T-helper 1 cell treated with Interleukin-12 subunit alpha and Interleukin-12 subunit beta and Interleukin-4 antibody, amounts not matched to agents 30 ng/mL and 1 ng/mL, for 36 hours (primary cell): ENCODE measurements at regions not wholly inside any gene's neighbourhood (a gene's known extent, or its start where the extent isn't known, plus 50 kb on each side); places are given as distances from the start of the nearest gene placed in this dataset.
"Not testable (repeated sequence)": the region's sequence is repeated elsewhere in the genome, so short reads cannot be mapped to it uniquely, and the experiment has no call there.

Experiments used
- intact Hi-C: fragments of 100-400 bp; cut with micrococcal nuclease; formaldehyde crosslinking; loops from one replicate; pipeline ENCODE4 v1.15.1; 2024

DNA sequence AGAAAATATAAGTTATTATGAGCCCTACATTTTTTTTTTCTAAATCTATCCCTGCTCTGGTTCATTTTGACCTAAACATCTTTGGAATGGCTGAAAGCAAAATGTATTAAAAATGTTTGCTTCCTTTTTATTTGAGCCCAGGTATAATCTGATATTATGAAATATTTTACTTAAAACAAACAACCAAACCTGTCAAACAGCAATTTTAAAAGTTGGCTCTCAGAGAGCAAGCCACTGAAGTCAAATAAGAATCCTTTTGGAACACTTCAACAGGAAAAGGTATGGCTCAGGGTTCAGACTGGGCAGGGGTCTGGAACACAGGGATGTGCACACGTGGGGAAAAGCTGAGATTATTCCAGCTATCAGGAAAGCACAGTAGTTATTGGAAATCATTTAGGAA, 782.9 kb downstream of the CCSER2 start:
- intact Hi-C loops: no loop called here

DNA sequence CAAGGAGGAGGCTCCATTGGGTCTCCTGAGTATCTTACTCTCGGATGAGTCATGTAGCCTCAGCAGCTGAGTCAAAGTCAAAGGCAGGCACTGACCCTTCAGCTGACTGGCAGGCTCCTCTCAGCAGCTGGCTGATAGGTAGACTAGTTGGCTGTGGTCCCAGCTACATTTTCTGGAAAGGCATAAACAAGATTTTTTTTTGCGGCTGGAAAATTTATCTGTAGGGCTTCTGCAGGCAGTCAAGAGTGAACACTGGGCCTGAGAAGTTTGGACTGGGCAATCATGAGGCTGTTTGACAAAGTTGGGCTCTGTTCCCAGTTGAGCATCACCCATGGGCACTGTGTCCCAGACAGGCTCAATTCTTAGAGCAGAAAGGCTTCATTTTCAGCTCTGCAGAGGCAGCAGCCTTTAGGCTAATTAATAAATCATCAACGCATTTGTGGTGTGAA, 796.2 kb downstream of the CCSER2 start:
- intact Hi-C loops: no loop called here

DNA sequence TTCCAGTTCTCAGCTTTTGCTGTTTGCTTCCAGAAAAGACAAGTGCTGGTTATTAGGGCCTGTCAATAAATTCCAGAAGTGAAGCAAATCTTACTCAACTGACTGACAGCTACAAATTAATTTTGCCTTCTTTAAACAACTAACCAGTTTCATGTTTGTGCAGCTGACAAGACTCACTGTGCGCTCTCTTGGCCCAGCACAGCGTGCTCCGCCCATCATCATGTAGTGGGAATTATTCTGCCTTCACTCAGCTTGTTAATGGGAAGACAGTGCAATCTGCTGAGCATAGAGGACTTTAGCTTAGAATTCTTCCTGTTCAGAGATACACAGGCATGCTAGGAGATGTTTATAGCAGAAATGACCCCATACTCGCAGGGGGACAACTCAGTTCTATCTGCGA, 808.9 kb downstream of the CCSER2 start:
- intact Hi-C loops: no loop called here

DNA sequence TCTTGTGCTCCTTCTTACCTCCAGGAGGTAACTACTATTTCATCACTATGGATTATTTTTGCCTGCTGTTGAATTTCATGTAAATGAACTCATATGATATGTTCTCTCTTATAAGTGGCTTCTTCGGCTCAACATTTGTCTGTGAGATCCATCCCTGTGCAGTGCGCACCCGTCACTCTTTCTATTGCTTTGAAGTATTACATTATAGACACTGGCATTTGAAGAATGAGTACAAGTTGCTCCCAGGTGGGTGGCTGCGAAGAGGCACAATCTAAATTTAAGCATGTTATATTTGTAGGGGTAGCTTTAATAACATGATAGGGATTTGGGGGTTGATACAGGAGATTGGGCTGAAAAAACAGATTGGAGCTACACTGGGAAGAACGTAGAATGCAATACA, 809.7 kb downstream of the CCSER2 start:
- intact Hi-C loops: no loop called here

DNA sequence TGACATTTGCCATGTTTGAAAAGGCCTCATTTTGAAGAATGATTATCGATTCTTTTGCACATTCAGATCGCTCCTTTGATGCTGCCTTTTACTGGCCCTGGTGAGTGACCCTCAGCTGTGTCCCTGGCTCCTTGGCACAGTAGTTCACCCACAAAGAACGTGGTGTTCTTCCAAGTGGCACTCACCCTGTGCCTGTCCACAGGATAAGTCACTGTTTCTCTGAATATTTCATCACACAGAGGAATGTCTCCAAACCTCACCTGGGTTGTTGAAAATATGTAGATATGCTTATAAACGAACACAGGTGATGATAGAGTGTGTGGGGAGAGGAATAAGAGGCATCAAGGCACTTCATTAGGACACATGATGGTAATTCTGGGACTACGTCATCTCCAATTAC, 810.7 kb downstream of the CCSER2 start:
- intact Hi-C loops: no loop called here

DNA sequence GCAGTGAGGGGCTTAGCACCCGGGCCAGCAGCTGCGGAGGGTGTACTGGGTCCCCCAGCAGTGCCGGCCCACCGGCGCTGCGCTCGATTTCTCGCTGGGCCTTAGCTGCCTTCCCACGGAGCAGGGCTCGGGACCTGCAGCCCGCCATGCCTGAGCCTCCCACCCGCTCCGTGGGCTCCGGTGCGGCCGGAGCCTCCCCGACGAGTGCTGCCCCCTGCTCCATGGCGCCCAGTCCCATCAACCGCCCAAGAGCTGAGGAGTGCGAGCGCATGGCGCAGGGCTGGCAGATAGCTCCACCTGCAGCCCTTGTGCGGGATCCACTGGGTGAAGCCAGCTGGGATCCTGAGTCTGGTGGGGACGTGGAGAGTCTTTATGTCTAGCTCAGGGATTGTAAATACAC, 813.1 kb downstream of the CCSER2 start:
- intact Hi-C loops: not testable (repeated sequence)

DNA sequence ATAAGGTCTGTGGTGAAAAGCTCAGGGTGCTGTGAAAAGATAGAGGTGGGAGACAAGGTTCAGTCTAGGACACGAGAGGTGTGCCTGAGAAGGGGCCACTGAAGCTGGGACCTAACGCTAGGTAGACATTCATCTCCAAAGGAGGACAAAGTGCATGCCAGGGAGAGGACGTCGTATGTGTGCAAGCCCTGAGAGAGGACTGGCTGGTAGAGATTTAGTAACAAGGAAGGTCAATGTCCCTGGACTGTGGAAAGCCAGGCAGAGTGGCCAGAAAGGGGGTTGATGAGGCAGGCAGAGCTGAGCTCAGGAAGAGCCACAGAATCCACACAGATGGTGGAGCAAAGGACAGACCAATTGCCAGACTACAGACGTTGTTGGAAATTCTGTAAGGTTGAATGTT, 817.6 kb downstream of the CCSER2 start:
- intact Hi-C loops: no loop called here

DNA sequence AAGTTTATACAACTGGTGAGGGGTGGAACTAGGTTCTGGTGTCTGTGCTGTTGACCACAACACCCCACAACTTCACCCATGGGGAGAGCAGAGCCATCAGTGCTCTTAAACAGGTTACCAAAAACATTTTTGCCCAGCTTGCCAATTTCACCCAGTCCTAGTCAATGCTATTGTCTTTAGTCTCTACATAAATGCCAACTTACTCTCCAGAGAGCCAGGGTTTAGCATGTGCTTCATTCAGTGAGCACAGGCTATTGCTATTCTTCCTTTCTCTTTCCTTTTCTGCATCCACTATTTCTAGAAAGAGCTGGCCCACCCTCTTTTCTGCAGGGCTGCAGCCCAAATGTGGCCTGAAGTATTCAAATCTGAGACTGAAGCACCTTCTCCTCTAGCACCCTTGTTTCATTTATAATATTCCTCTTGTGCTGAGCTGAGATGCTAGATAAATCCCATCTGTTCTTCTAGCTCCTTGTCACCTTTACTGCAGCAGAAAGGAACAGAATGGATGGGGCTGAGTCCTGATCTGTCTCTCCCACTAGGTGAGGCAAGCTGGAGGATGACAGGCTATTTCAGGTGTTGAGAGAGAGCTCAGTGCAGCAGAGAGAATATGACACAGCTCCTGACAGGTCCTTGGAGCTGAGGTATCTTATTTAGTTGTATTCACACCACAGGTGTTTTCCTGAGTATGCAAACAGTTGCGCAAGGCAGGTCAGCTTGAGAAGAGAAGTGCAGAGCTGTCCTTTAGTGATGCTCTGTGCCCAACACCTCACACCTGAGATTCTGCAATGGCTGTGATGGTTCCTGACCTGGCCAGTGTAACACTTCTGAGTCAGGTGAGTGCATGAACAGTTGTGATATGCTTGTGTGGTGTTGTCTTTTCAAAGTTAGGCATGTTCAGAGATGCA, 819.2 kb downstream of the CCSER2 start:
- intact Hi-C loops: no loop called here

DNA sequence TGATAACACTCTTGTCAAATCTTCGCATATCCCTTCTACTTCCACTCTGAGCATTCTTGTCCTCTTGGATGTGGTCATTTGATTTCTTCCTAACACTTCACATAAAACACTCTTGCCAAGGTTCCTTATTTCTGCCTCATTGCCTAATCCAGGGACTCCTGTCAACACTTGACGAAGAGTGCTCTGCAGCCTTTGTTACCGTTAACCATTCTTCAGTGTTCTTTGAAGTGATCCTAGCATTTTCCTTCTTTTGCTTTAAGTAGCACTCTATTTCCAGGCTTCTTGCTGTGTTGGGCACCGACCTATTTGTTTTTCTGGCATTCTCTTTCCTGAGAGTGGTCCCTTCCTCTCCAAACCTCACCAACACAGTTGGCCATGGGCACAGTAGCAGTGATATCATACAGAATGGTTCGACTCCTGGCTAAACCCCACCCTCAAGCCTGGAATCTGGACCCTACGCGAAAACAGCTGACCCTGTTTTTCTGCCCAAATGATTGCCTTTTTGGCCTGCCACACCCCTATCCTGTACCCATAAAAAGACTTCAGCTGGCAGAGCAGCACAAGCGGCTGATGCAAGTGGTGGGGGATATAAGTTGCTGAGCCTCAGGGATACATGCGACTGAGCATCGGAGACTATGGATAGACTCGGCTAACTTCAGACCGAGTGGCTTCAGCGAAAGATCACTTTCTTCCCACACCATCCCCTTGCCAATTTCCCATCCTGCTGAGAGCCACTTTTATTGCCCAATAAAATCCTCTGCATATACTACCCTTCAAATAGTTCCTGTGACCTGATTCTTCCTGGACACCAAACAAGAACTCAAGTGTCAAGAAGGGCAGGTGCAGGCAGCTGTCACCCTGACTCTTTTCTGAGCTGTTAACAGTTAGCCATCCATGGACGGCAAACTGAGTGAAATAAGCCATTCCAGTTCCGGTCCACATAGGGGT, 820.6 kb downstream of the CCSER2 start:
- intact Hi-C loops: no loop called here

DNA sequence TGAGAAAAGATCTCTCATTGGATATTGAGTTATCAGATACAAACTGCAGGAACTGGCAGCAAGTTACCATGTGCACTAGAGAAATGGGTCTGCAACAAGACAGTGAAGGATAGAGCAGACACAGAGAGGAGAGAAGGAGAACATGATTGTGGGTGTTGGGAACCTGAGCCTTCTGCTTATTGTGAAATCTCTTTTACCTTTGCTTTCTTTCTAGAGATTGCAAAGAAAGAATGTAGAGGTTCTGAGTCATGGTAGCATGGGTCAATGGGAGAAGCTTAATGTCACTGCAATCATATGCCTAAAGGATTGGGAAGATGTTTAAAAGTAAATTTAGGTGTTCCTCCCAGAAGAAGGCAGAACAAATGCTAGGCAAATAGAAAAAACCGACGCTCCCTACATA, 821.4 kb downstream of the CCSER2 start:
- intact Hi-C loops: no loop called here

DNA sequence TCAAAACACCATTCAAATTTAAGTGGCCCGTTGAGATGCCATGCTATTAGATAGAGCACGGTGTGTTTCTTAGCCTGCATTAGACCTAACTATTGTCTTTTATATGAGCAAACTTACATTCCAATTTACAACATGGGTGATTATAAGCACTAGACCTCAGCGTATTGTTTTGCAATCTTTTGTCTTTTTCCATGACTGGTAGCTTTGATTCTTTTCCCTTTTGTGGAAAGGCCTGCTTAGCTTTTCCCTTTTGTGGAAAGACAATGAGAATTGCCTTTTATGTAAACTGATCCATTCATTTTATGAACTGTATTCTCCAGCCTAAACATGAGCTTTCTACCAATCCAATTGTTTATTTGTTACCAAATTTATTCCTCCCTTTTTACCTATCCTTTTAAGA, 823.1 kb downstream of the CCSER2 start:
- intact Hi-C loops: no loop called here

DNA sequence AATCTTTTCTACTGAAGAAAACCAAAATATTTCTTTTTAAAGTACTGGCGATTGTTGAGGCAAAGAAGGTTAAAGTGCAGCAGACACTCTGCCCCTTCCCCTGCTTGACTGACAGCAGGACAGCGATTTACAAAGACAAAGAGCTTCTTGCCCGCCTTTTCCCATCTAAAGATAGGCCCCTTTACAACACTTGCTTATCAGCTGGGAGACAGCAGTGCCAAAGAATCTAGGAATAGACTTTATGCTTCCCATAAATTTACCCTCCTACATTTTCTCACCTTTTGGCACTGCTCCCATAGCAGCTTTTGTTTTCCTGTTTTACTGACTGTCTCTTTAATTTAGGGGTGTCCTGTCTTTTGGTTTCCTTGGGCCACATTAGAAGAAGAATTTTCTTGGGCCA, 824.1 kb downstream of the CCSER2 start:
- intact Hi-C loops: no loop called here

DNA sequence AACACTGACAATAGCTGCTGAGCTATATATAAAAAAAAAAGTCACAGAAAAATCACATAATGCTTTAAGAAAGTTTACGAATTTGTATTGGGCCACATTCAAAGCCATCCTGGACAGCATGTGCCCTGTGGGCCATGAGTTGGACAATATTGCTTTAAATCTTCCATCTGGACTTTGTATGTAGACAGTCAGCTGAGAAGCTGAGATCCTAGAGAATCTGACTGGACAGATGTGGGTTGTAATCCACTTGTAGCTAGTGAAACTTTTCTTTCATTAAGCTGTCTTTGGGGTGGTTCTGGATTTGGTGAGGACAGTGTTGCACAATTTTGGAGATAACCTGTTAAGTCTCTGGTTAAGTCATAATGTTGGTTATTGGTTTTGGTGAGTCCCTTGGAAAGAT, 824.5 kb downstream of the CCSER2 start:
- intact Hi-C loops: no loop called here

DNA sequence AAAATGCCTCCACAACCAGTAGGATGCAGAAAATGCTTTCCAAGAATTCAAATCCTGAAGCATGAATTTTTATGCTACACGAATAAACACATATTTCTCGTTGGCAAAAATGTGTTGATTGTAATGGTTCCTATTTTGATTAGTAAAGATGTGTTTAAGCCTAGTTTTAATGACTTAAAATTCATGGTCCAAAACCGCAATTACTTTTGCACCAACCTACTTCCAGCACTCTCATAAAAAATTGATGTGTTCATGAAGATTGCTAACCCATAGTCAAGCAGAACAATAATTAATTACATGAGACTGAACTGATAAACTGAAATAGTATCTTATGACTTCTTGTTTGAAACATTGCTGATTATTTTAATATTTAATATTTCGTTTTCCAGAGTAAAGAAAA, 828.8 kb downstream of the CCSER2 start:
- intact Hi-C loops: no loop called here

DNA sequence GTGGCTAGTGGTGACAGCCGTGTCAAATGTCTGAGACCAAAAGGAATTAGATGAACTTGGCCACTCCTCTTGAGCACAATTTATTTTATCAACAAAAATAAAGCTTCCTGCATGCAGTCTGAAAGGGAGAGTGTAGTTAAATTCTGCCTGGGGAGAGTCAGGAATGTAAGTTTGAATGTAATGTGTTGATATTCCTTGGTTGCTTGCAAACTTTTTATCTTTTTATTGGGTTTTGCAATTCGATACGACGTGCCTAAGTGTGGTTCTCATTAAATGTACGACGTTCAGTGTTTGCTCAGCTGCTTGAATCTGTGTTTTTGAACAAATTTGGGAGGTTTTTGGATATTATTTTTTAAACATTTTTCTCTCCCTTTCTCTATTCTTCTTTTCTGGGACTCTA, 839.9 kb downstream of the CCSER2 start:
- intact Hi-C loops: no loop called here

DNA sequence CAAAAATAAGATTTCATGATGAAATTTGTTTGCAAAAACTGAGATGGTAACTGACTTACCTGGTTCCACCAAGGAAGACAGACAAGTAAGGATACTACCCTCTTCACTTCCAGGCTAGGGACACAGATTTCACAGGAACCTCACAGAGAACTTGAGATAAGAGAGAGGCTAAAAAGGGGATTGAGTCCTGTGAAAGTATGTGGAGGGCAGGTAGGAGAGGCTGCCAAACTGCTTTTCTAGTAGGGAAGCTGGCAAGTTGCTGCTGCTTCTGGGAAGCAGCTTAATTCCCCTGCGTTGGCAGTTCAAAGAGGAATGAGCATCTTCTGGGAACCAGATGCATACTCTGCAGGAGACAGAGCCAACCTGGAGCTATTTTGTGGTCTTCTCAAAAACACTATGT, 841.6 kb downstream of the CCSER2 start:
- intact Hi-C loops: no loop called here

DNA sequence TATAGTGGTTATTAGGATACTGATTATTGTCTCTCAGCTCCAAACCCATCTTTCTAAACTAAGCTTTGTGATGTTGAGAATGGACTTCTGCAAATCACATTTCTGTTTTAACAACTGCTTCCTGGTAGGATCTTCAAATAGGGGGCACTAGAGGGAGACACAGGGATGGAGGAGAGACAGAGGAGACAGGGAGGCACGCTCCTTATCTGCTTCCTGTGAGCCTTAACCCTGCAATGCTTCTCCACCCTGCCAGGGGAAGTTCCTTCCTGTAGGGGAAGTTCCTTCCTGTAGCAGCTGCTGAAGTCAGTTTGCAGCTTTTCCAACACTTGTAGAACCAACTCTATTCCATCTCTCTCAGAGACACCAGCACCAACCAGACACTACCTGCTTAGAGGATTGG, 847.2 kb downstream of the CCSER2 start:
- intact Hi-C loops: no loop called here

DNA sequence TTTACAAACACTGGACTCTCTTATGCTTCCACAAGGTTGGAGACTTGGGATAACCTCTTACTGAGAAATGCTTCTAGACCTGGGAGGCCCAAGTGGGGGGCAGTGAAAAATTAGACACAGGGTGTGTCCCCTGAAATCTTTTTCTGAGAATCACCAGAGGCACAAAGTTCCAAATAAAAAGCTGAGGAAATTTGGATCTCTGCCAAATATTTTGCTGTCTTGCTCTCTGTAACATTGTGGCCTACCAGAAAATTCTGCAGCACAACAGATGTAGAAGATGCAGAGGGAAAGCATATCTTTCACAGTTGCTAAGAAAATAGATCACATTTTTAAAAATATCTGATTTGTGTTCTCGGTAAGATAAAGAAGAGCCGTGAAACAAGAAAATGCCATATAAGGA, 849.4 kb downstream of the CCSER2 start:
- intact Hi-C loops: no loop called here

DNA sequence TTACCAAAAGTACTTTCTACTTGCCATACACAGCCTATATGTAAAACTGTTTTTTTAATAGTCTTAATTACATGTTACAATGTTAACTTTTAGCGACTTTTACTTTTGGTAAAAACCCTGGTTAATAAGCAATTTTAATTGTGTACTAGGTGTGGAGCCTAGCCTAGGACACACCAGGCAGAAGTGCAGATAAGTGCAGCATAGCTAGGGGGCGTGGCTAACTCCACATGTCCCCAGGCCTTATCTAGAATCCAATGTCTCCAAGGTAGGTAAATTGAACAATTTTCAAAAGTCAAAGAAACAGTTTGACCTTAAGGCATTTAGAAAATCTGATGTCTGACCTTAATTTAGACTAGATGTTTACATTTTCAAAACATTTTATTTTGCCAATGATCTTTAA, 858.7 kb downstream of the CCSER2 start:
- intact Hi-C loops: no loop called here

DNA sequence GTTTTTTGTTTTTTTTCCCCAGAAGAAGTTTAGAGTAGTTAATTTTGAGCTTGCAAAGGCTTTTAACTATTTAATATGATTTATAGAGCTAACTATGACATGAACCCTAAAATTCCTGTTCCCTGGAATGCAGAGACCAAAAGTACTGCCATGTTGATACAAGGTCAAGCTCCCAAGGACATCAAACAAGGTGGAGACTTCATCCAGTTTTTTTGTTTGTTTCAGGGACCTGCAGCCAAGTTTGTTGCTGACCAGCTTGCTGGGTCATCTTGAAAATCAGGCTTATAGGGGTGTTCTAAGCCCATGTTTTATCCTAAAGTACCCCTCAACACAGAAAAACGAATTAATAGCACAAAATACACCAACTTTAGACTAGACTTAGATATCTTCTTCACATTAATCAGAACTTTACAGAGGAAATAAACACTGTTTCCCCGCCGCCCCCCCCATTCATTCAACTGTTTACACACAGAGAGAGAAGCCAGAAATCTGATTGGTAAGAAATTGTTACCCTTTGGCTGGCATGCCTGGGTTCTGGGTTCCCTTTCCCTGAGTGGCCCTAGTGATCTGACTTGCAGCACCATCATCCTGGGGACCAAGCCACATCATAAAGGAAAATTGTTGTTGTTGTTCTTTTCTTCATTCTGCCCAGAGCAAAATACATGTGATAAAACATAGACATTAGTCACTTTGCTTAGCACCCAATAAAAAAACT, 860.5 kb downstream of the CCSER2 start:
- intact Hi-C loops: no loop called here

DNA sequence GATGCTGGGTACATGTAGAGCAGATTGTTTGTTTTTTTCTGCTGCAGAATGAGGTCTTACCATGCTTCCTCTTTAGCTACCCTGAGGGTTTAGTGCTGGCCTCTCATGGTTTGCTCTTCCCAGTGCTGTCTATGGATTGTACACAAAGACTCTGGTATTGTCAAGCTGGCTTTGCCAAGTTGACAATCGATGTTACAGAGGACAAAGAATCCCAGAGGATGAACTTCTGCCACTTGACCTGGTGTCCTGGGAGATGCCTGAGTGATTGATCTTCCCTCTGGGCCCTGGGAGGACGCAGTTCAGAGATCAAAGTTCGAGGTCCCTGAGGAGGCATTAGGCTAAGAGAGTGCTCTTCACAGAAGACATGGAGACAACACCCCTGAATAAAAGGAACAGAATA, 865.4 kb downstream of the CCSER2 start:
- intact Hi-C loops: no loop called here

DNA sequence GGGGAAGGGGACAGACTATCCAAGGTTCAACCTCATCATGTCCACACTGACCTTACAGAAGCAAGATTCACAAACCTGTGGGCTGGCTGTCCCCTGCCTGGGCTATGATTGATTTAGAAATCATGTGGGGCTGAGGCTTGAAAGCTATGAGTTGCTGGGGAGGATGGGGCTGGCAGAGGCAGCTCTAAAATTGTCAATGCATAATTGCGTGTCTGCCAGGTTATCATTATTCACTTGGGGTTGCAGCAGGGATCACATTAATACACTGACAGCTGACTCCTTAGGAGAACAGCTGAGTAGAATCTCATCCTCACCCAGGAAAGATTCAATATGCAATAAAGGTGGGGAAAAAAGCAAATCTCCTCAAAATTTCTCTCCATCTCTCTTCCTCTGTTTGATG, 866.3 kb downstream of the CCSER2 start:
- intact Hi-C loops: no loop called here
